Neural crest cell (in vitro differentiated cells): ENCODE measurements at regions not wholly inside any gene's neighbourhood (a gene's known extent, or its start where the extent isn't known, plus 50 kb on each side); places are given as distances from the start of the nearest gene placed in this dataset.

Experiments
- DNase-seq: peaks from one replicate; pipeline ENCODE4 v3.0.0; 2021; ENCODE audit warnings: low read depth, mixed read lengths, low spot score
- H3K27ac Mint-ChIP-seq: one replicate; pipeline ENCODE4 v1.8.0; 2021; ENCODE audit warnings: mild to moderate bottlenecking, mixed read lengths; ENCODE audit not compliant: unreplicated experiment
- H3K27me3 Mint-ChIP-seq: 2 replicates; pipeline ENCODE4 v1.8.0; 2021; ENCODE audit warnings: low read depth, mild to moderate bottlenecking, mixed read lengths
- H3K36me3 Mint-ChIP-seq: 2 replicates; pipeline ENCODE4 v1.8.0; 2021; ENCODE audit warnings: low read depth, mild to moderate bottlenecking, mixed read lengths
- H3K4me1 Mint-ChIP-seq: 2 replicates; pipeline ENCODE4 v1.8.0; 2021; ENCODE audit warnings: mixed read lengths
- H3K4me3 Mint-ChIP-seq: one replicate; pipeline ENCODE4 v1.8.0; 2021; ENCODE audit warnings: mild to moderate bottlenecking, mixed read lengths
- H3K9me3 Mint-ChIP-seq: 2 replicates; pipeline ENCODE4 v1.8.0; 2021; ENCODE audit warnings: mixed read lengths
- CTCF ChIP-seq: fragments of 200-600 bp; sonication (generic); conservative IDR thresholded peaks from 2 replicates; pipeline ENCODE4 v1.5.0; 2021; ENCODE audit warnings: antibody characterized with exemption, mild to moderate bottlenecking

- H3K27me3 Mint-ChIP-seq: no peaks in the 10 kb centered on the region
- TF ChIP-seq CTCF: peak; percentile 33
- peaks cover 5% of the 10 kb centered on the region for H3K36me3 Mint-ChIP-seq
- peaks cover 28% of the 10 kb centered on the region for H3K4me1 Mint-ChIP-seq
- no peak overlapping the region for H3K4me3 Mint-ChIP-seq
- no peak overlapping the region for H3K27ac Mint-ChIP-seq
- peaks cover 5% of the 10 kb centered on the region for H3K9me3 Mint-ChIP-seq
- DNase-seq: no peak
Observed at GRCh38 chr5:124043456-124043855, 531.5 kb downstream of the CSNK1G3 start.

- H3K4me3 Mint-ChIP-seq: no peak overlapping the region
- peaks cover 5% of the 10 kb centered on the region for H3K36me3 Mint-ChIP-seq
- H3K9me3 Mint-ChIP-seq: peaks cover 5% of the 10 kb centered on the region
- no peaks in the 10 kb centered on the region for H3K27me3 Mint-ChIP-seq
- H3K27ac Mint-ChIP-seq: no peak overlapping the region
- DNase-seq: no peak
- H3K4me1 Mint-ChIP-seq: peaks cover 18% of the 10 kb centered on the region
- no peak for TF ChIP-seq CTCF
Observed at GRCh38 chr5:124040799-124041198, 528.8 kb downstream of the CSNK1G3 start.

DNA sequence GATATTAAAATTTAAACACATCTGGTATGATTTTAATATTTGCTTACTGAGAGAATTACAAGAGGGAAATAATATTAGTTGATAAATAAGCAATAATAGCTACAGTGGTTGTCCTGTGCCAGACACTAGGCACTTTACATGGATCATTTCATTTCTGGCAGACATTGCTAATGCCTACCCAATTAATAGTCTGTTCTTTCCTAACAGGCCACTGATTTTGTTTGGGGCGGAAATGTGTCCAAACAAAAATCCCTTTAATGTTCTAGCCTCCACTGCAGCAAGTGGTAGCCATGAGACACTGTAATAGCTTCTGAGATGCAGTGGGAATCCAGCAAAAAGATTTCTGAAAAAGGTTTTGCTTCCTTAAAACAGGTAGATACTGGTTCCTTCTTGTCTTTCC, 527.4 kb downstream of the CSNK1G3 start:
- peaks cover 12% of the 10 kb centered on the region for H3K4me1 Mint-ChIP-seq
- H3K4me3 Mint-ChIP-seq: no peak overlapping the region
- H3K27ac Mint-ChIP-seq: no peak overlapping the region
- no peak for TF ChIP-seq CTCF
- peaks cover 5% of the 10 kb centered on the region for H3K9me3 Mint-ChIP-seq
- peaks cover 5% of the 10 kb centered on the region for H3K36me3 Mint-ChIP-seq
- DNase-seq: no peak
- H3K27me3 Mint-ChIP-seq: no peaks in the 10 kb centered on the region

- TF ChIP-seq CTCF: no peak
- Mint-ChIP-seq H3K9me3 (peaks cover 4% of the 10 kb centered on the region), H3K4me3 (no peak overlapping the region), H3K27ac (no peak overlapping the region), H3K27me3 (no peaks in the 10 kb centered on the region), H3K36me3 (peaks cover 4% of the 10 kb centered on the region), H3K4me1 (peaks cover 31% of the 10 kb centered on the region)
- DNase-seq: no peak
Observed at GRCh38 chr5:124036786-124037185, 524.8 kb downstream of the CSNK1G3 start.

DNA sequence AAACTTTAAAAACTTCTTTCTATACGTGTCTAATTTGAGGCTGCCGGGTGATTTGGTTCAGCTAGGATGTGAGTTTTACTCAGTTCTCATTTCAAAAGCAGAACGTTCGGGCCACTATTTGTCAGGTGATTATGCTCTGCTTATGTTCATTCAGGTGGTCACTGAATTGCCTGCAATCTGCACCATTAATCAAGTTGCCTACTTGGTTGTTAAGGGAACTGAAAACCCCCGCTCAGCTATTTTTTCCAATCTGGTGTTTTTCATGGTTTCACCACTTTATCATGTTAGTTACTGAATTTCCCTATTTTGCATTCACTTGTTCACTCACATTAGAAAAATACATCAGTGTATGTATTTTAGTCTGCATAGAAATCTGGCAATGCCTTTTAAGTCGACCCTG, 523.0 kb downstream of the CSNK1G3 start:
- DNase-seq: no peak
- Mint-ChIP-seq H3K4me3 (no peak overlapping the region), H3K4me1 (peaks cover 38% of the 10 kb centered on the region), H3K36me3 (no peaks in the 10 kb centered on the region), H3K27ac (no peak overlapping the region), H3K27me3 (no peaks in the 10 kb centered on the region), H3K9me3 (no peaks in the 10 kb centered on the region)
- no peak for TF ChIP-seq CTCF

DNA sequence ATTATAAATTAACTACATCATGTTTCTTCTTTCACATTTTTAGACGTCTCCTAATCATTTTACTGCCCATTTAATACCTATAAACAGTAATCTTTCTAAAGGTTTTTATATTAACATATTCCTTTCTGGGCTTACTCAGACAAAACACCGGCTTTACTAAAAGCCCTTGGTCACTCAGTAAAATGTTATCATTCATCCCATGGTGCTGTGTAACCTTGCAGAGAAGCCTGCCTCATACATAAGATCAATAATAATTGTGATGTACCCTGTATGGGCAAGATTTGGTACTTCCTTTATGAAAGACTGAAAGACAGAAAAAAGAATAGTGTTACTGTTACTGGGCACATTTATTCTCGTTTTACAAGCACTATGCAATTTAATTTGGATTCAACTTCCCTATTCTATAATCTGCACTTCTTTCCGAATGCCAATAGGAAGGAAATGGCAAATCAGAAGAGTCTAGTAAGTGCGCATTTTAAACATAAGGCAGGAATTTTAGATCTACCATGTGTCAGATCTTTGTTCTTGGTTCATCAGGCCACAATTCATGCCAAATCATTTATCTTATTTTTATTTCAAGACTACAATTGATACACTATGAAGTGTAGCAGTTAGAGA, 522.2 kb downstream of the CSNK1G3 start:
- H3K4me1 Mint-ChIP-seq: peaks cover 44% of the 10 kb centered on the region
- H3K36me3 Mint-ChIP-seq: no peaks in the 10 kb centered on the region
- H3K9me3 Mint-ChIP-seq: no peaks in the 10 kb centered on the region
- no peak for DNase-seq
- no peak overlapping the region for H3K27ac Mint-ChIP-seq
- no peak for TF ChIP-seq CTCF
- no peak overlapping the region for H3K4me3 Mint-ChIP-seq
- no peaks in the 10 kb centered on the region for H3K27me3 Mint-ChIP-seq
